ENCODE measurements at regions not wholly inside any gene's neighbourhood (a gene's known extent, or its start where the extent isn't known, plus 50 kb on each side); places are given as distances from the start of the nearest gene placed in this dataset.
"Not testable (repeated sequence)": the region's sequence is repeated elsewhere in the genome, so short reads cannot be mapped to it uniquely, and the experiment has no call there.

DNA sequence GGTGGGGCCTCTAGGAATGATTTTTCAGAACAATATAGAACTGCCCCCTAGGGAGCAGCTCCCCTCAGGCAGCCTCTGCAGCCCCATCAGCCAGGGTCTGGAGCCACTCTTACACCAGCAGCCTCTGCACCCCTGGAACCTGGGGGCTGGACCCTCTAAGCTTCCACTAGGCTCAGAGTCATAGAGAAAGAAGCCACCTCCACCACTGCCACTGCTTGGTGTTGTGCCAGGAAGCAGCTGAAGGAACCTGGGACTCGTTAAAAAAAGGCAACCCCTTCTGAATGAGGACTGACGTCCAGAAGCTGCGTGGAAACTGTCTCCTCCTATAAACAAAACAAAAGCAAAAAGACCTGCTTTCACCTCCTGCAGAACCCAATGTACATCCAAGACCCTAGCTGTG, 98.1 kb upstream of the HS6ST1 start:
- DNase-seq, result no peak

GRCh38 chr2:128417264-128417663, 98.6 kb upstream of the HS6ST1 start:
- not testable (repeated sequence) for DNase-seq

GRCh38 chr2:128420131-128420530, 101.5 kb upstream of the HS6ST1 start:
- DNase-seq, result no peak

DNA sequence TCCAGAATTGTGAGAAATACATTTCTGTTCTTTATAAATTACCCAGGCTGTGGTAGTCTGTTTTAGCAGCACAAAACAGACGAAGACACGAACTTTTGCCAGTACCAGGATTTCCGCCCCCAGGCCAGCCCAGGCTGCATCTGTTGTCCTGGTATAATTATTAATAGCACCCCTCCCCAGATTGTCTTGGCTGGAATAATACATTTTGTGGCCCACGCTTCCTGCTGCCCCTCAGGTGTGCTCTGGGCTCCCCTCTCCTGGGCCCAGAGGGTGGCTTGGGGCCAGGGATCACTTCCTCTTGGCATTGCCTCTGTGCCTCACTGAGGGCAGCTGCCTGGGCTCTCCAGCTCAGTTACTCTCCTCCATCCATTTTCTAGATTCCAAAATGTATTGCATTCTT, 102.1 kb upstream of the HS6ST1 start:
- DNase-seq, result no peak

DNA sequence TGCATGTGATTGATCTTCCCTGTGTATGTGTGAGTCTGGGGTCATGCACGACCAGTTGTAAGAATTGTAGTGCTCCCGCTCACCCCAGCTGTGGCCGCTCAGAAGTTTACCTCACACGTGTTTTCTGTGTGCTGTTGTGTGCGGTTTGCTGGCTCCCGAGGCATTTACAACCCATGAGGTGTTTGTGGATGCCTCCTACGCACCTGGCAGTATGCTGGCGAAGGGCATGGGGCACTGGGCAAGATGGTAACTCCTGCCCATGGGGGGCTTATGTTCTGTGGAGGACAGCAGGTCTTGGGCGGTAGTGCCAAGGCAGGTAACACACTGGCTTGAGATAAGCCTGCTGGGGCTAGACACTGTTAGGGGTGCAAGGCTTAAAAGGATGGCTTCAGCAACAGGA, 102.6 kb upstream of the HS6ST1 start:
- no peak for DNase-seq

GRCh38 chr2:128421861-128422311, 103.2 kb upstream of the HS6ST1 start:
- DNase-seq, result no peak

DNA sequence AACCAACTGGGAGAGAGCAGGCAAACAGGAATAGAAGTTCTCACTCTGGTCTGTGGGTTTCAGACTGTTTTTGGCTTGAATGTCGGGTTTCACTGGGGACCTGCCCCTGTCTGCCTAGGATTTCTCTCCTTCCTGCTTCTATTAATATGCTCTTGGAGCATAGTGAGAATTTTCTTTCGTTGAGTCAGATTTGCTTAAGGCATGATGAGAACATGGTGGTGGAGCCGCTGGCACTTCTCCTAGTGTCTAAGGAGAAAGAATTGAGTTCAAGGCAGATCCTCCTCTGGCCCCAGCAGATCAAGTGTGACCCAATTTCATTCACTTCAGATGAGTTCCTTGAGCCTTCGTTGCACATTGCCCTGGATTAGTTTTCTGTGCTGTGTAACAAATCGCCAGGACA, 103.9 kb upstream of the HS6ST1 start:
- DNase-seq, result no peak

- no peak for DNase-seq
These were observed 105.1 kb upstream of the HS6ST1 start for GRCh38 chr2:128423788-128424165.

GRCh38 chr2:128424406-128425171, 105.9 kb upstream of the HS6ST1 start:
- DNase-seq, result no peak

- DNase-seq, result no peak
These were observed 106.5 kb upstream of the HS6ST1 start for GRCh38 chr2:128425216-128425615.

- DNase-seq, result no peak
These were observed 107.3 kb upstream of the HS6ST1 start for GRCh38 chr2:128425731-128426620.

GRCh38 chr2:128427413-128427755, 108.7 kb upstream of the HS6ST1 start:
- DNase-seq, result no peak

DNA sequence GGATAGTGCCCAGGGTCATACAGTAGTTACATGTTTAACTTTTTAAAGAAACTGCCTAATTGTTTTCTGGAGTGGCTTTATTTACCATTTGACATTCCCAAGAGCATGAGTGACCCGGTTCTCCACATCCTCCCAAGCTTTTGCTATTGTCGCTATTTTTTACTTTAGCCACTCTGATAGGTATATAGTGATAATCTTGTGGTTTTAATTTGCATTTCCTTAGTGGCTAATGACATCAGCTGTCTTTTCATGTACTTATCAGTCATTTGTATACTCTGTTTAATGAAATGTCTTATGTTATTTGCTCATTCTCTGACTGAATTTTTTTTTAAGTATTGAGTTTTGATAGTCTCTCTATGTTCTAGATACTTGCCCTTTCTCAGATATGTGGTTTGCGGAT, 109.7 kb upstream of the HS6ST1 start:
- DNase-seq, result no peak

- DNase-seq, result no peak
These were observed 113.8 kb upstream of the HS6ST1 start for GRCh38 chr2:128432423-128432822.

- no peak for DNase-seq
These were observed 115.4 kb upstream of the HS6ST1 start for GRCh38 chr2:128433911-128434550.

DNA sequence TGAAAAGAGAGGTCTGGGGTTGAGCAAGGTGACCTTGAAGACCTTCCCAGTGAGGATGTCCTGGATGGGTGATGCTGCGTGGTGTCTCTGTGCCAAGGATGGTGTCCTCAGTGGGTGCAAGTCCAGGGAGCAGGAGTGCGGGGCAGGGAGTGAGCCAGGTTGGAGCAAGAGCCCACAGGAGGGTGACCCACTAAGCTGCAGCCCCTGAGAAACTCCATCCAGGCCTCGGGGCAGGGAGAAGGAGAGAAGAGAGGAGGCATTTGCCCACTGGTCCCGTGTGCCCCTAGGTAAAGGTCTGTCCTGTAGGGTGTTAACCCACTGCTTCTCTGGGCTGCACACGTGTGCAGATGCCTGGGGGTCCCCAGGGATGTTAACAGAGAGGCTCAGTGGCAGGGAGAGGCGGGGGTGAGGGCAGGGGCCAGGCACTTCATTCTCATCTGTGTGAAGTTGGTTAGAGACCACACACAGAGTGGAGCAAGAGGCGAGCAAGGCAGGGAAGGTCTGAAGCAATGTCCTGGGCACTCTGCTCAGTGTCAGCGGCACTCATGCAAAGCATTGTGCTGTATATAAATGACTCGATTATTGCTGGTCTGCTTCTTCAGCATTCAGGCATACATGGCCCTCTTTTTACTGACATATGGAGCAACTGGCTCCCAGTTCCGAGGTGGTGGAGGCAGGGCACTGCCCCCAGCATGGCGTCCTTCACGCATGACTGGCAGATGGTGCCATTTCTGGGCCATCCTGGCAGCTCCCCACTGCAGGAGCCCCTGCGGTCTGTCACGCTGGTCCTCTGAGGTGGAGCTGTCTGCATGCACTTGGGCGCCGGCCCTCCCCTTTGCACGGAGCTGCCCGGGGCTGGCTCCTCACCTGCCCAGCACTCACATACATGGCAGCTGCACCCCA, 117.2 kb upstream of the HS6ST1 start:
- DNase-seq, result no peak

GRCh38 chr2:128436479-128437203, 118.0 kb upstream of the HS6ST1 start:
- no peak for DNase-seq

- DNase-seq, result no peak
These were observed 118.5 kb upstream of the HS6ST1 start for GRCh38 chr2:128437204-128437565.

GRCh38 chr2:128438091-128438490, 119.4 kb upstream of the HS6ST1 start:
- DNase-seq, result no peak

GRCh38 chr2:128438586-128438985, 119.9 kb upstream of the HS6ST1 start:
- DNase-seq, result no peak

DNA sequence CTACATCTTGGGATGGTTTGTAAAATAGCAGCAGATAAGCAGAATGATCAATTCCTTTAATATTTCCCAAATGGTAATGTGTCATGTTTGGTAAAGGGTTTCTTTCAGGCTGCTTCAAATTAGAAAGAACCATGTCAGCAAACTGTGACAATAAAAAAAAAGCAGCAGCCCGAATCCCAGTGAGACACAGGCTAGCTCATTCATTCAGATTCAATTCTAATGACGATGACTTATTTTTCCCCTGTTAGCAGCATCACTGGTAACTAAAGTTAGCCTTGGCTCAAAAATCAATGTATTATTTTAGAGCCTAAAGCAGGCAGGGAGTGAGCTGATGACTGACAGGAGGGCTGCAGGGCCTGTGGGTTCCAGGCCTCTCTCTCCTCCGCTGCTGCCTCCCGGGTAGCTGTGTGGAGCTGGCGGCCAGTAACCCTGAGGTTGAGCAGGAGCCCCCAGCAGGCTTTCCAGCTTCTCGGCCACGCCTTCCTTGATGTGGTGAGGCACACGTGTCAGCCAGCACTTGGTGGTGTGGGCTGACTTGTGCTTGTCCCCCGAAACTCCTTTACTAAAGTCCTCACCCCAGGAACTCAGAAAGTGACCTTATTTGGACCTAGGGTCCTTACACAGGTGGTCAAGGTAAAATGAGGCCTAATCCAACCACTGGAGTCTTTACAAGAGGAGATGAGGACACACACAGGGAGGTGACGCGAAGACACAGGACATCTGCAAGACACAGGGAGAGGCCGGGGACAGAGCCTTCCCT, 120.5 kb upstream of the HS6ST1 start:
- DNase-seq, result no peak
